ENCODE measurements at regions not wholly inside any gene's neighbourhood (a gene's known extent, or its start where the extent isn't known, plus 50 kb on each side); places are given as distances from the start of the nearest gene placed in this dataset.

- no peak for TF ChIP-seq CTCF (IDR thresholded peaks at IDR 0.05; ENCODE audit: low read depth, low read length)
- Histone ChIP-seq H3K9me3 (ENCODE audit: low read depth) (no peaks in the 10 kb centered on the region), H3K36me3 (no peaks in the 10 kb centered on the region), H3K27ac (no peak overlapping the region), H3K4me1 (ENCODE audit: low read depth) (no peaks in the 10 kb centered on the region), H3K27me3 (no peaks in the 10 kb centered on the region), H3K4me3 (no peak overlapping the region)
- no peak for DNase-seq (ENCODE audit: low read depth in 1 of 2, low spot score in 1 of 2)
Observed at GRCh38 chr9:13990331-13990730, 323.6 kb downstream of the NFIB start.

- H3K4me3 ChIP-seq = no peak overlapping the region
- DNase-seq (ENCODE audit: low read depth in 1 of 2, low spot score in 1 of 2) = no peak
- TF ChIP-seq CTCF (IDR thresholded peaks at IDR 0.05; ENCODE audit: low read depth, low read length) = no peak
- no peak overlapping the region for H3K27ac ChIP-seq
- H3K4me1 ChIP-seq (ENCODE audit: low read depth) = no peaks in the 10 kb centered on the region
- H3K36me3 ChIP-seq = no peaks in the 10 kb centered on the region
- no peaks in the 10 kb centered on the region for H3K27me3 ChIP-seq
- no peaks in the 10 kb centered on the region for H3K9me3 ChIP-seq (ENCODE audit: low read depth)
Observed at GRCh38 chr9:13988944-13989343, 325.0 kb downstream of the NFIB start.

GRCh38 chr9:13983607-13984006 is 330.3 kb downstream of the NFIB start:
- no peaks in the 10 kb centered on the region for H3K36me3 ChIP-seq
- DNase-seq (ENCODE audit: low read depth in 1 of 2, low spot score in 1 of 2) = no peak
- H3K27me3 ChIP-seq = no peaks in the 10 kb centered on the region
- no peak overlapping the region for H3K4me3 ChIP-seq
- no peaks in the 10 kb centered on the region for H3K4me1 ChIP-seq (ENCODE audit: low read depth)
- H3K9me3 ChIP-seq (ENCODE audit: low read depth) = no peaks in the 10 kb centered on the region
- H3K27ac ChIP-seq = no peak overlapping the region
- no peak for TF ChIP-seq CTCF (IDR thresholded peaks at IDR 0.05; ENCODE audit: low read depth, low read length)

- Histone ChIP-seq H3K27me3 (no peaks in the 10 kb centered on the region), H3K36me3 (no peaks in the 10 kb centered on the region), H3K4me3 (no peak overlapping the region), H3K4me1 (ENCODE audit: low read depth) (no peaks in the 10 kb centered on the region), H3K9me3 (ENCODE audit: low read depth) (no peaks in the 10 kb centered on the region), H3K27ac (no peak overlapping the region)
- no peak for DNase-seq (ENCODE audit: low read depth in 1 of 2, low spot score in 1 of 2)
- TF ChIP-seq CTCF (IDR thresholded peaks at IDR 0.05; ENCODE audit: low read depth, low read length) = no peak
Observed at GRCh38 chr9:13979941-13980318, 334.0 kb downstream of the NFIB start.

GRCh38 chr9:13975611-13976290 is 338.2 kb downstream of the NFIB start:
- no peaks in the 10 kb centered on the region for H3K36me3 ChIP-seq
- H3K27ac ChIP-seq = no peak overlapping the region
- H3K4me3 ChIP-seq = no peak overlapping the region
- DNase-seq (ENCODE audit: low read depth in 1 of 2, low spot score in 1 of 2) = no peak
- no peak for TF ChIP-seq CTCF (IDR thresholded peaks at IDR 0.05; ENCODE audit: low read depth, low read length)
- no peaks in the 10 kb centered on the region for H3K9me3 ChIP-seq (ENCODE audit: low read depth)
- peaks cover 9% of the 10 kb centered on the region for H3K4me1 ChIP-seq (ENCODE audit: low read depth)
- no peaks in the 10 kb centered on the region for H3K27me3 ChIP-seq
